ENCODE measurements at regions not wholly inside any gene's neighbourhood (a gene's known extent, or its start where the extent isn't known, plus 50 kb on each side); places are given as distances from the start of the nearest gene placed in this dataset.

- Mint-ChIP-seq H3K9me3 (no peaks in the 10 kb centered on the region), H3K36me3 (ENCODE audit: low read depth) (no peaks in the 10 kb centered on the region), H3K4me3 (no peak overlapping the region), H3K27ac (no peak overlapping the region), H3K4me1 (ENCODE audit: low read depth) (no peaks in the 10 kb centered on the region), H3K27me3 (peaks cover 3% of the 10 kb centered on the region)
- ATAC-seq (no peak), DNase-seq (no peak)
- intact Hi-C loops (cut with micrococcal nuclease): no loop called here
- ChIA-PET POLR2A (no interaction called here), CTCF (no interaction called here)
- no peak for TF ChIP-seq CTCF (IDR thresholded peaks at IDR 0.05)
Observed at GRCh38 chr4:123346330-123346940, 50.2 kb upstream of the SPRY1 start.

All from activated CD8-positive, alpha-beta T cell treated with anti-CD3 and anti-CD28 coated beads for 36 hours (primary cell).